Endothelial cell of umbilical vein (primary cell): ENCODE measurements at regions not wholly inside any gene's neighbourhood (a gene's known extent, or its start where the extent isn't known, plus 50 kb on each side); places are given as distances from the start of the nearest gene placed in this dataset.

ENCODE experiments used
- CTCF ChIP-seq, 2 donors: IDR thresholded peaks; 1 replicate in 1 of 2; 2 replicates in 1 of 2; pipeline ENCODE4 v1.5.1; 2011; ENCODE audit warnings: low read length in 2 of 2, mild to moderate bottlenecking in 2 of 2, moderate library complexity in 2 of 2, control low read depth in 1 of 2, inconsistent platforms in 1 of 2, low read depth in 1 of 2; ENCODE audit not compliant: insufficient read depth in 1 of 2; ENCODE audit errors: extremely low read depth in 1 of 2
- EZH2 ChIP-seq: IDR thresholded peaks from 2 replicates; pipeline ENCODE4 v1.6.1; 2012; ENCODE audit warnings: borderline replicate concordance, low read depth, mild to moderate bottlenecking, moderate library complexity, low read length, inconsistent platforms; ENCODE audit not compliant: severe bottlenecking
- POLR2AphosphoS5 ChIP-seq: IDR thresholded peaks from 2 replicates; pipeline ENCODE4 v1.6.1; 2012; ENCODE audit warnings: low read depth, mild to moderate bottlenecking, control low read depth, low read length, moderate library complexity; ENCODE audit not compliant: insufficient read depth

GRCh38 chr3:59251869-59252268, 202.0 kb upstream of the CFAP20DC start:
- TF ChIP-seq EZH2: no peak
- no peak for TF ChIP-seq CTCF (IDR thresholded peaks at IDR 0.05; ENCODE audit: extremely low read depth in 1 of 2, insufficient read depth in 1 of 2, low read depth in 1 of 2, low read length in 2 of 2)
- TF ChIP-seq POLR2AphosphoS5: no peak
